Psoas muscle (tissue), 7 donors: ENCODE measurements at regions not wholly inside any gene's neighbourhood (a gene's known extent, or its start where the extent isn't known, plus 50 kb on each side); places are given as distances from the start of the nearest gene placed in this dataset.

Experiments used
- ATAC-seq, 4 donors: fragments of 200-7000 bp; cut with Tn5 transposase; one replicate each; pipeline ENCODE4 v1.9.1; 2020; ENCODE audit warnings: moderate library complexity in 3 of 4, mild to moderate bottlenecking in 2 of 4
- DNase-seq, 2 donors: peaks; one replicate each; pipeline ENCODE4 v3.0.0-alpha.2; 2020
- H3K27ac ChIP-seq: fragments of 200-600 bp; one replicate; pipeline ENCODE4 v1.8.0; 2022
- H3K27me3 ChIP-seq, 3 donors: fragments of 200-600 bp in 1 of 3; one replicate each; pipeline versions ENCODE4 v1.6.1 to v1.8.0; 2013 to 2022; ENCODE audit warnings: low read length in 2 of 3, mild to moderate bottlenecking in 2 of 3, moderate library complexity in 1 of 3; ENCODE audit not compliant: insufficient read depth in 3 of 3
- H3K36me3 ChIP-seq, 2 donors: fragments of 200-600 bp in 1 of 2; one replicate each; pipeline versions ENCODE4 v1.6.1 to v1.8.0; 2013 to 2022; ENCODE audit warnings: low read depth in 1 of 2, mild to moderate bottlenecking in 1 of 2, moderate library complexity in 1 of 2; ENCODE audit not compliant: insufficient read depth in 1 of 2
- H3K4me1 ChIP-seq: fragments of 200-600 bp; one replicate; pipeline ENCODE4 v1.8.0; 2022
- H3K4me3 ChIP-seq: fragments of 200-600 bp; one replicate; pipeline ENCODE4 v1.8.0; 2022; ENCODE audit warnings: mild to moderate bottlenecking
- H3K9me3 ChIP-seq: fragments of 200-600 bp; one replicate; pipeline ENCODE4 v1.8.0; 2022
- CTCF ChIP-seq: fragments of 200-600 bp; IDR thresholded peaks from one replicate; pipeline ENCODE4 v1.8.0; 2022; ENCODE audit warnings: antibody characterized with exemption
- WGBS, 3 donors: extraction: QIAGEN DNeasy Blood & Tissue Kit; methylation state at CpG; one replicate each; pipeline versions ENCODE4 v1.1.6 to v1.1.7; 2013; 5-methylcytosine and 5-hydroxymethylcytosine counted together
- intact Hi-C, 2 donors: fragments of 100-400 bp; cut with DNase I; formaldehyde crosslinking; loops; one replicate each; pipeline versions ENCODE4 v1.11.0 to v1.14.2; 2022
- donor health status: healthy with polysubstance abuse.
- donor health status: DM: no; HTN: no; CAD: no; lungs with moderate emphysema.
- donor health status: Bipolar disorder and iron deficiency.
- donor health status: healthy.
- donor health status: DM: yes; HTN: yes; CAD: no.
- donor health status: DM: no; HTN: no; CAD: no.
- donor health status: DM: yes; HTN: yes; CAD: no.

DNA sequence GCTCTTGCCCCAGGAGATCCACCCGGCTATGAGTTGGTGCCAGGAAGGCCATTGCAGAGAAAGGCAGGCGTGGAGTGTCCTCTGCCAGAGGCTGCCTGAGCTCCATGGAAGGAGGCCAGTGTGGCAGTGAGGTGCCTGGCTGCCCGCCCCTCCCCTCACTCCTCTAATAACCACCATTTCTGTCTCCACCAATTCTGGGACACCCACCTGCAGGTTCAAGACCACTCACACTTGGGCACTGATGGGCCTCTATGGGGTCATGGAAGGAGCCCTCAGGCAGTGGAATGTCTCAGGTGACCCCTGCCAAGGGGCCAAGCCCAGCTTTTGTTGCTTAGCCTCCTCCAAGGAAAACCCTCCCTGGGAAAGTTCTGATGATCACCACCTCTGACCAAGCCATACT lies 731.6 kb downstream of the MATN1 start:
- no peak overlapping the region for H3K4me3 ChIP-seq
- ATAC-seq (no peak), DNase-seq (no peak)
- H3K36me3 ChIP-seq = no peaks in the 10 kb centered on the region
- intact Hi-C loops = no loop called here
- no peaks in the 10 kb centered on the region for H3K4me1 ChIP-seq
- H3K27me3 ChIP-seq = peaks cover 0 to 11% (median 0%) of the 10 kb centered on the region in 3 donors
- peaks cover 9% of the 10 kb centered on the region for H3K9me3 ChIP-seq
- H3K27ac ChIP-seq = no peak overlapping the region
- no peak for TF ChIP-seq CTCF
- WGBS, 3 donors = 68 to 78% (median 76%) methylated on average over 3 of the region's 3 CpGs

GRCh38 chr1:29991025-29991424 lies 732.4 kb downstream of the MATN1 start:
- no peaks in the 10 kb centered on the region for H3K4me1 ChIP-seq
- ATAC-seq = no peak
- H3K4me3 ChIP-seq = no peak overlapping the region
- no peak for TF ChIP-seq CTCF
- no peak for DNase-seq
- intact Hi-C loops = no loop called here
- H3K36me3 ChIP-seq = no peaks in the 10 kb centered on the region
- H3K9me3 ChIP-seq = peaks cover 9% of the 10 kb centered on the region
- H3K27me3 ChIP-seq = peaks cover 0 to 11% (median 0%) of the 10 kb centered on the region in 3 donors
- no peak overlapping the region for H3K27ac ChIP-seq
- 40 to 50% (median 49%) methylated on average over 15 of the region's 15 CpGs for WGBS, 3 donors

DNA sequence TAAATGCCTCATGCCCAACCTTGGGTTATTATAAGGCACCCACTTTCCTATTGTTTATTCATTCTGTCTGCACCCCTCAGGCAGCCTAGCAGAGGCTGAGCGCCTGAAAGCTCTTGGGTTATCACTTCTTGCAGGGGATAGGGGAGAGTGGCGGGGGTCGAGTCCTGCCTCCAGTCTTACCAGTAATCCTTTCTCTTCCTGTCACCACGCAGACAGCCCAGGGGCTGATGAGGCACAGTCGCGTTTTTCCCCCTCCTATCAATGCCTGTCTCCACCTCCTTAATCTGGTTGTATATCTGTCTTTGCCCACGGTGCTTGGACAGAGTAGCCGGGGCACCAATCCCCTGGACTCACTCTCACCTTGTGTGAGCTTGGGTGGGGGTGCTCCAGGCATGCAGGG lies 733.1 kb downstream of the MATN1 start:
- TF ChIP-seq CTCF = no peak
- ATAC-seq (no peak), DNase-seq (no peak)
- peaks cover 9% of the 10 kb centered on the region for H3K9me3 ChIP-seq
- intact Hi-C loops = no loop called here
- no peaks in the 10 kb centered on the region for H3K36me3 ChIP-seq
- WGBS, 3 donors = 68 to 84% (median 81%) methylated on average over 8 of the region's 8 CpGs
- H3K27me3 ChIP-seq = peaks cover 0 to 11% (median 0%) of the 10 kb centered on the region in 3 donors
- H3K27ac ChIP-seq = no peak overlapping the region
- H3K4me1 ChIP-seq = no peaks in the 10 kb centered on the region
- H3K4me3 ChIP-seq = no peak overlapping the region

GRCh38 chr1:29986986-29987385 lies 736.4 kb downstream of the MATN1 start:
- WGBS, 3 donors = 33 to 52% (median 41%) methylated on average over 2 of the region's 2 CpGs
- intact Hi-C loops = no loop called here
- H3K9me3 ChIP-seq = no peaks in the 10 kb centered on the region
- H3K36me3 ChIP-seq = no peaks in the 10 kb centered on the region
- no peak for ATAC-seq
- H3K4me3 ChIP-seq = no peak overlapping the region
- DNase-seq = no peak
- no peaks in the 10 kb centered on the region for H3K4me1 ChIP-seq
- no peak for TF ChIP-seq CTCF
- H3K27me3 ChIP-seq = peaks cover 0 to 13% (median 2%) of the 10 kb centered on the region in 3 donors
- no peak overlapping the region for H3K27ac ChIP-seq

DNA sequence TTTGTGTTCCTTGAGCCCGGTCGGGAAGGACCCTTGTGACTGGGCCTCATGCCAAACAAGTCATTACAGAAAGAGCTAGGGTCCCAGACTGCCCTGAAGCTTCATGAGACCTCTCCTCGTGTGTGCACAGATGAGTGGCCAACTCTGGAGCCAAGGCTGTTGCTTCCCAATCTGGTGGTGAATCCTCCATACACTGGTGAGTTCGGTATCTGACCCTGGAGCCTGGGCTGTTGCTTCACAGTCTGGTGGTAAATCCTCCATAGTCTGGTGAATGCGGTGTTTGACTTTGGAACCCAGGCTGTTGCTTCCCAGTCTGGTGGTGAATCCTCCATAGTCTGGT lies 737.8 kb downstream of the MATN1 start:
- Histone ChIP-seq H3K27me3 (peaks cover 0 to 13% (median 3%) of the 10 kb centered on the region in 3 donors), H3K27ac (no peak overlapping the region), H3K36me3 (no peaks in the 10 kb centered on the region), H3K4me3 (no peak overlapping the region), H3K4me1 (no peaks in the 10 kb centered on the region), H3K9me3 (no peaks in the 10 kb centered on the region)
- no peak for TF ChIP-seq CTCF
- intact Hi-C loops = no loop called here
- ATAC-seq = no peak
- 61 to 73% (median 65%) methylated on average over 5 of the region's 5 CpGs for WGBS, 3 donors
- no peak for DNase-seq
